ENCODE measurements at regions not wholly inside any gene's neighbourhood (a gene's known extent, or its start where the extent isn't known, plus 50 kb on each side); places are given as distances from the start of the nearest gene placed in this dataset.

- no peak for FAIRE-seq
Observed at GRCh38 chr5:1950096-1950707, 67.5 kb upstream of the IRX4 start.

GRCh38 chr5:1949253-1949652, 66.5 kb upstream of the IRX4 start:
- FAIRE-seq (no peak), DNase-seq (ENCODE audit: low spot score) (no peak)

More at GRCh38 chr5:1950096-1950707, 67.5 kb upstream of the IRX4 start:
- peak; percentile 32 for DNase-seq (ENCODE audit: low spot score)

GRCh38 chr5:1948663-1949191, 66.0 kb upstream of the IRX4 start:
- FAIRE-seq = no peak
- DNase-seq (ENCODE audit: low spot score) = no peak

- no peak for DNase-seq (ENCODE audit: low spot score)
- no peak for FAIRE-seq
Observed at GRCh38 chr5:1948111-1948510, 65.4 kb upstream of the IRX4 start.

GRCh38 chr5:1946776-1947175, 64.1 kb upstream of the IRX4 start:
- DNase-seq (ENCODE audit: low spot score) (no peak), FAIRE-seq (no peak)

- no peak for DNase-seq (ENCODE audit: low spot score)
Observed at GRCh38 chr5:1946122-1946677, 63.5 kb upstream of the IRX4 start.

GRCh38 chr5:1945606-1946005, 62.9 kb upstream of the IRX4 start:
- DNase-seq (ENCODE audit: low spot score) (no peak), FAIRE-seq (no peak)

More at GRCh38 chr5:1946122-1946677, 63.5 kb upstream of the IRX4 start:
- FAIRE-seq = peak; percentile 9

GRCh38 chr5:1944408-1944807, 61.7 kb upstream of the IRX4 start:
- DNase-seq (ENCODE audit: low spot score) (no peak), FAIRE-seq (no peak)

- no peak for FAIRE-seq
- no peak for DNase-seq (ENCODE audit: low spot score)
Observed at GRCh38 chr5:1943481-1943880, 60.8 kb upstream of the IRX4 start.

- FAIRE-seq (no peak), DNase-seq (ENCODE audit: low spot score) (no peak)
Observed at GRCh38 chr5:1942630-1943029, 59.9 kb upstream of the IRX4 start.

GRCh38 chr5:1942158-1942557, 59.4 kb upstream of the IRX4 start:
- FAIRE-seq = no peak
- no peak for DNase-seq (ENCODE audit: low spot score)

- no peak for DNase-seq (ENCODE audit: low spot score)
- no peak for FAIRE-seq
Observed at GRCh38 chr5:1939256-1939655, 56.5 kb upstream of the IRX4 start.

- DNase-seq (ENCODE audit: low spot score) (no peak), FAIRE-seq (no peak)
Observed at GRCh38 chr5:1938310-1939000, 55.7 kb upstream of the IRX4 start.

GRCh38 chr5:1937590-1937989, 54.9 kb upstream of the IRX4 start:
- no peak for FAIRE-seq
- no peak for DNase-seq (ENCODE audit: low spot score)

GRCh38 chr5:1936901-1937300, 54.2 kb upstream of the IRX4 start:
- FAIRE-seq = no peak
- DNase-seq (ENCODE audit: low spot score) = no peak

- DNase-seq (ENCODE audit: low spot score) (peak; percentile 25), FAIRE-seq (no peak)
Observed at GRCh38 chr5:1936413-1936812, 53.7 kb upstream of the IRX4 start.

GRCh38 chr5:1934801-1935429, 52.2 kb upstream of the IRX4 start:
- FAIRE-seq (peak; percentile 65), DNase-seq (ENCODE audit: low spot score) (no peak)

GRCh38 chr5:1934056-1934394, 51.3 kb upstream of the IRX4 start:
- no peak for FAIRE-seq
- DNase-seq (ENCODE audit: low spot score) = no peak

- no peak for FAIRE-seq
- peak; percentile 31 for DNase-seq (ENCODE audit: low spot score)
Observed at GRCh38 chr5:1933364-1934055, 50.8 kb upstream of the IRX4 start.
